LoVo (cell line): ENCODE measurements at regions not wholly inside any gene's neighbourhood (a gene's known extent, or its start where the extent isn't known, plus 50 kb on each side); places are given as distances from the start of the nearest gene placed in this dataset.

ENCODE experiments used
- DNase-seq: peaks from one replicate; pipeline ENCODE4 v3.0.0-alpha.2; 2016; ENCODE audit warnings: low spot score

- DNase-seq, result no peak
Observed at GRCh38 chr1:106584107-106584506, 472.4 kb upstream of the PRMT6 start.

- DNase-seq, result no peak
Observed at GRCh38 chr1:106584676-106585075, 471.8 kb upstream of the PRMT6 start.

GRCh38 chr1:106600626-106601025 is 455.8 kb upstream of the PRMT6 start:
- DNase-seq, result no peak

- DNase-seq, result no peak
Observed at GRCh38 chr1:106603616-106604015, 452.9 kb upstream of the PRMT6 start.

GRCh38 chr1:106608841-106609240 is 447.6 kb upstream of the PRMT6 start:
- no peak for DNase-seq

- no peak for DNase-seq
Observed at GRCh38 chr1:106613068-106613467, 443.4 kb upstream of the PRMT6 start.

GRCh38 chr1:106613861-106614260 is 442.6 kb upstream of the PRMT6 start:
- no peak for DNase-seq

- DNase-seq, result no peak
Observed at GRCh38 chr1:106615473-106615872, 441.0 kb upstream of the PRMT6 start.

GRCh38 chr1:106619080-106619826 is 437.2 kb upstream of the PRMT6 start:
- DNase-seq, result no peak

- DNase-seq, result no peak
Observed at GRCh38 chr1:106619827-106620134, 436.7 kb upstream of the PRMT6 start.

GRCh38 chr1:106620521-106620954 is 435.9 kb upstream of the PRMT6 start:
- no peak for DNase-seq

GRCh38 chr1:106621853-106622252 is 434.6 kb upstream of the PRMT6 start:
- DNase-seq, result no peak

GRCh38 chr1:106637566-106637965 is 418.9 kb upstream of the PRMT6 start:
- no peak for DNase-seq

GRCh38 chr1:106646261-106646784 is 410.2 kb upstream of the PRMT6 start:
- no peak for DNase-seq

- DNase-seq, result no peak
Observed at GRCh38 chr1:106646816-106647215, 409.7 kb upstream of the PRMT6 start.

GRCh38 chr1:106651028-106651762 is 405.3 kb upstream of the PRMT6 start:
- DNase-seq, result no peak

- no peak for DNase-seq
Observed at GRCh38 chr1:106659490-106660244, 396.8 kb upstream of the PRMT6 start.

- DNase-seq, result no peak
Observed at GRCh38 chr1:106675558-106675957, 380.9 kb upstream of the PRMT6 start.

GRCh38 chr1:106676021-106676420 is 380.5 kb upstream of the PRMT6 start:
- DNase-seq, result no peak

GRCh38 chr1:106677181-106677580 is 379.3 kb upstream of the PRMT6 start:
- no peak for DNase-seq

GRCh38 chr1:106677721-106678120 is 378.8 kb upstream of the PRMT6 start:
- DNase-seq, result no peak

GRCh38 chr1:106678279-106679050 is 378.0 kb upstream of the PRMT6 start:
- DNase-seq, result no peak
